ENCODE measurements at regions not wholly inside any gene's neighbourhood (a gene's known extent, or its start where the extent isn't known, plus 50 kb on each side); places are given as distances from the start of the nearest gene placed in this dataset.

DNA sequence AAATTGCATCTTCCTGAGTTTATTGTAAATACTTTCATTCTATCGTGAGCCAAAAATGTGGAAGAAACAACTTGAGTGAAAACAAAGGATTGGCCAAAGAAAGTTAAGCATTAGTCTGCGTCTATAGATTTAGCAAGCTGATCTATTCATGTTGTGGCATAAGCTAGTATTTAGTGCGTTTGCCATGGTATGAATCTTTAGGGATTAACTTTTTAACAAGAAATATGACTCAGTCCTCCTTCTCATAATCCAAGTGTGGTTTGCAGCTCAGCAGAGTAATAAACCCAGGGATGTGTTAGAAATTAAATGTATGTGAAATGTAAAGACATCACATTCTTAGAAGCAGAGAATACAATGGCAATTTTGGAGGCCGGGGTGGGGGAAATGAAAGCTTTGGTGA lies 1110.9 kb downstream of the NLGN4X start:
- TF ChIP-seq, protein P1, sequence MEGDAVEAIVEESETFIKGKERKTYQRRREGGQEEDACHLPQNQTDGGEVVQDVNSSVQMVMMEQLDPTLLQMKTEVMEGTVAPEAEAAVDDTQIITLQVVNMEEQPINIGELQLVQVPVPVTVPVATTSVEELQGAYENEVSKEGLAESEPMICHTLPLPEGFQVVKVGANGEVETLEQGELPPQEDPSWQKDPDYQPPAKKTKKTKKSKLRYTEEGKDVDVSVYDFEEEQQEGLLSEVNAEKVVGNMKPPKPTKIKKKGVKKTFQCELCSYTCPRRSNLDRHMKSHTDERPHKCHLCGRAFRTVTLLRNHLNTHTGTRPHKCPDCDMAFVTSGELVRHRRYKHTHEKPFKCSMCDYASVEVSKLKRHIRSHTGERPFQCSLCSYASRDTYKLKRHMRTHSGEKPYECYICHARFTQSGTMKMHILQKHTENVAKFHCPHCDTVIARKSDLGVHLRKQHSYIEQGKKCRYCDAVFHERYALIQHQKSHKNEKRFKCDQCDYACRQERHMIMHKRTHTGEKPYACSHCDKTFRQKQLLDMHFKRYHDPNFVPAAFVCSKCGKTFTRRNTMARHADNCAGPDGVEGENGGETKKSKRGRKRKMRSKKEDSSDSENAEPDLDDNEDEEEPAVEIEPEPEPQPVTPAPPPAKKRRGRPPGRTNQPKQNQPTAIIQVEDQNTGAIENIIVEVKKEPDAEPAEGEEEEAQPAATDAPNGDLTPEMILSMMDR (IDR thresholded peaks at IDR 0.05), result no peak
- DNase-seq (ENCODE audit: low spot score) (no peak), ATAC-seq (ENCODE audit: low FRiP score) (no peak)

DNA sequence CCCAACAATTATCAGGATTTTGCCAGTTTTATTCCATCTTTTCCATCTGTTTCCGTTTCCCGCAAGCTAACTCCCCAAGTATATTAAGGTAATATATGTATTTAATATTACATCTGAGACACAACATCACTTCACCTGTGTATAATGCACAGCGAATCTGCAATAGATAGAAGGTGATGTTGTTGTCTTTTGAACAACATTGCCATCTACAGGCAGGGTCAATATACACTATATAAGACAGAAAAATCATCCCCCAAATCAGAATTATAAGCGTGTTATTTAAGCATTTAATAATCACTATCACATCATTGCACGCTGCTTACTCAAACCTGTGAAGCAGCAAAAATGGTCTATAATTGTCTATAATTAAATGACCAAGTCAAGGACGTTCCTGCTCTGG lies 1115.5 kb downstream of the NLGN4X start:
- ATAC-seq (ENCODE audit: low FRiP score), result no peak
- TF ChIP-seq, protein P1 (IDR thresholded peaks at IDR 0.05), result no peak
- no peak for DNase-seq (ENCODE audit: low spot score)

DNA sequence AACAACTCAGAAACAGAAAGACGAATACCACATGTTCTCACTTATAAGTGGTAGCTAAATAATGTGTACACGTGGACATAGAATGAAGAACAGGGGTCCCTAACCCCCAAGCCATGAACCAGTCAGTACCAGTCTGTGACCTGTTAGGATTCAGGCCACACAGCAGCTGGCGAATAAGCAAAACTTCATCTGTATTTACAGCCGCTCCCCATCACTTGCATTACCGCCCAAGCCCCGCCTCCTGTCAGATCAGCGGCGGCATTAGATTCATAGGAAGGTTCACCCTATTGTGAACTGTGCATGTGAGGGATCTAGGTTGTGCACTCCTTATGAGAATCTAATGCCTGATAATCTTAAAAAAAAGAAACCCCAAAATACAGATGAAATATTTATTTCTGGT lies 1128.7 kb downstream of the NLGN4X start:
- ATAC-seq (ENCODE audit: low FRiP score), result no peak
- TF ChIP-seq, protein P1 (IDR thresholded peaks at IDR 0.05), result no peak
- DNase-seq (ENCODE audit: low spot score), result no peak

DNA sequence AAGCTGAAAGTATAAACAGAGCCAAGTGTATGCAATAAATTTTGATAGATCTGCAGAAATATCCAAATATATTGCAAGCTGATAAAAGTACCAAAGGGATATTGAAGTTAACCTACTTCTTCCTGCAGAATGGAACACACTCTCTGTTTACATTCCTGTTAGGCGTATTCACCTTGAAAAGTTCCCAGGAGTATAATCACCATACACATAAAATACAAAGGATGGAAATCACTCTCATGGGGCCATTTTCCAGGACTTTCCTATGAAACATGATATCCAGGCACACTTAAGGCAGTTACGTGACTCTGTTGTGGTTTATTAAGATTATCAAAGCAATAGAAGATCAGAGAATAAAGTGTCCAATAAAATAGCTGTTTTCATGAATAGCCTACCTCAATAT lies 1142.3 kb downstream of the NLGN4X start:
- ATAC-seq (ENCODE audit: low FRiP score) (no peak), DNase-seq (ENCODE audit: low spot score) (no peak)
- TF ChIP-seq, protein P1 (IDR thresholded peaks at IDR 0.05), result no peak

GRCh38 chrX:5084279-5084678 lies 1144.4 kb downstream of the NLGN4X start:
- no peak for ATAC-seq (ENCODE audit: low FRiP score)

GRCh38 chrX:5082705-5083104 lies 1146.0 kb downstream of the NLGN4X start:
- DNase-seq (ENCODE audit: low spot score), result no peak
- ATAC-seq (ENCODE audit: low FRiP score), result no peak

More at GRCh38 chrX:5084279-5084678, 1144.4 kb downstream of the NLGN4X start:
- no peak for DNase-seq (ENCODE audit: low spot score)
- TF ChIP-seq, protein P1 (IDR thresholded peaks at IDR 0.05), result no peak

GRCh38 chrX:5080791-5081190 lies 1147.9 kb downstream of the NLGN4X start:
- no peak for ATAC-seq (ENCODE audit: low FRiP score)
- TF ChIP-seq, protein P1 (IDR thresholded peaks at IDR 0.05), result no peak

More at GRCh38 chrX:5082705-5083104, 1146.0 kb downstream of the NLGN4X start:
- TF ChIP-seq, protein P1 (IDR thresholded peaks at IDR 0.05), result no peak

More at GRCh38 chrX:5080791-5081190, 1147.9 kb downstream of the NLGN4X start:
- DNase-seq (ENCODE audit: low spot score), result no peak
